Suppressor macrophage treated with lipopolysaccharide for 4 hours (primary cell): ENCODE measurements at regions not wholly inside any gene's neighbourhood (a gene's known extent, or its start where the extent isn't known, plus 50 kb on each side); places are given as distances from the start of the nearest gene placed in this dataset.

ENCODE experiments used
- DNase-seq: peaks from one replicate; pipeline ENCODE4 v3.0.0-alpha.2; 2020

GRCh38 chr13:73222627-73223305 is 164.0 kb downstream of the KLF5 start:
- DNase-seq, result no peak

GRCh38 chr13:73220966-73221720 is 162.3 kb downstream of the KLF5 start:
- no peak for DNase-seq

- no peak for DNase-seq
Measured at GRCh38 chr13:73218181-73218580, 159.4 kb downstream of the KLF5 start.

- DNase-seq, result no peak
Measured at GRCh38 chr13:73216381-73216831, 157.6 kb downstream of the KLF5 start.

- no peak for DNase-seq
Measured at GRCh38 chr13:73215823-73216222, 157.0 kb downstream of the KLF5 start.

- no peak for DNase-seq
Measured at GRCh38 chr13:73212482-73212881, 153.7 kb downstream of the KLF5 start.

GRCh38 chr13:73210218-73210883 is 151.5 kb downstream of the KLF5 start:
- no peak for DNase-seq

- DNase-seq, result no peak
Measured at GRCh38 chr13:73204952-73205351, 146.1 kb downstream of the KLF5 start.

- no peak for DNase-seq
Measured at GRCh38 chr13:73201626-73202025, 142.8 kb downstream of the KLF5 start.

- DNase-seq, result no peak
Measured at GRCh38 chr13:73198991-73199411, 140.2 kb downstream of the KLF5 start.

GRCh38 chr13:73195091-73195490 is 136.3 kb downstream of the KLF5 start:
- DNase-seq, result no peak

- DNase-seq, result no peak
Measured at GRCh38 chr13:73194310-73194709, 135.5 kb downstream of the KLF5 start.

- DNase-seq, result no peak
Measured at GRCh38 chr13:73193554-73193953, 134.7 kb downstream of the KLF5 start.

- DNase-seq, result no peak
Measured at GRCh38 chr13:73190477-73190876, 131.7 kb downstream of the KLF5 start.

- no peak for DNase-seq
Measured at GRCh38 chr13:73189776-73190175, 131.0 kb downstream of the KLF5 start.

GRCh38 chr13:73189362-73189761 is 130.6 kb downstream of the KLF5 start:
- DNase-seq, result no peak

GRCh38 chr13:73187106-73187505 is 128.3 kb downstream of the KLF5 start:
- DNase-seq, result no peak

- no peak for DNase-seq
Measured at GRCh38 chr13:73179650-73180274, 121.0 kb downstream of the KLF5 start.

GRCh38 chr13:73177916-73178565 is 119.2 kb downstream of the KLF5 start:
- DNase-seq, result no peak

GRCh38 chr13:73177017-73177416 is 118.2 kb downstream of the KLF5 start:
- DNase-seq, result no peak

- DNase-seq, result no peak
Measured at GRCh38 chr13:73174521-73175010, 115.8 kb downstream of the KLF5 start.

GRCh38 chr13:73173279-73173811 is 114.5 kb downstream of the KLF5 start:
- DNase-seq, result no peak
